ENCODE measurements at regions not wholly inside any gene's neighbourhood (a gene's known extent, or its start where the extent isn't known, plus 50 kb on each side); places are given as distances from the start of the nearest gene placed in this dataset.
"Not testable (repeated sequence)": the region's sequence is repeated elsewhere in the genome, so short reads cannot be mapped to it uniquely, and the experiment has no call there.

GRCh38 chr4:26048378-26048882 is 134.4 kb downstream of the SMIM20 start:
- peak; percentile 95 for DNase-seq

- peak; percentile 64 for DNase-seq
These were observed 134.9 kb downstream of the SMIM20 start for GRCh38 chr4:26048950-26049349.

- no peak for DNase-seq
These were observed 135.4 kb downstream of the SMIM20 start for GRCh38 chr4:26049447-26049846.

GRCh38 chr4:26050212-26050643 is 136.2 kb downstream of the SMIM20 start:
- DNase-seq = no peak

- DNase-seq = no peak
These were observed 136.7 kb downstream of the SMIM20 start for GRCh38 chr4:26050671-26051070.

GRCh38 chr4:26051240-26051639 is 137.2 kb downstream of the SMIM20 start:
- peak; percentile 68 for DNase-seq

GRCh38 chr4:26052663-26053541 is 138.9 kb downstream of the SMIM20 start:
- DNase-seq = no peak

GRCh38 chr4:26053761-26054160 is 139.7 kb downstream of the SMIM20 start:
- no peak for DNase-seq

GRCh38 chr4:26055855-26056254 is 141.8 kb downstream of the SMIM20 start:
- DNase-seq = no peak

- no peak for DNase-seq
These were observed 142.4 kb downstream of the SMIM20 start for GRCh38 chr4:26056406-26056805.

GRCh38 chr4:26057839-26058238 is 143.8 kb downstream of the SMIM20 start:
- not testable (repeated sequence) for DNase-seq

- DNase-seq = peak; percentile 40
These were observed 144.5 kb downstream of the SMIM20 start for GRCh38 chr4:26058537-26058936.

- DNase-seq = no peak
These were observed 145.6 kb downstream of the SMIM20 start for GRCh38 chr4:26059391-26060154.

- peak; percentile 29 for DNase-seq
These were observed 146.3 kb downstream of the SMIM20 start for GRCh38 chr4:26060286-26060685.

GRCh38 chr4:26061248-26061986 is 147.4 kb downstream of the SMIM20 start:
- DNase-seq = peak; percentile 25

GRCh38 chr4:26062215-26062614 is 148.2 kb downstream of the SMIM20 start:
- peak; percentile 30 for DNase-seq

GRCh38 chr4:26064009-26064408 is 150.0 kb downstream of the SMIM20 start:
- not testable (repeated sequence) for DNase-seq

- DNase-seq = no peak
These were observed 151.8 kb downstream of the SMIM20 start for GRCh38 chr4:26065833-26066232.

GRCh38 chr4:26067035-26067434 is 153.0 kb downstream of the SMIM20 start:
- no peak for DNase-seq

- DNase-seq = peak; percentile 35
These were observed 155.2 kb downstream of the SMIM20 start for GRCh38 chr4:26069218-26069617.

GRCh38 chr4:26071688-26072087 is 157.7 kb downstream of the SMIM20 start:
- DNase-seq = no peak

GRCh38 chr4:26073886-26074560 is 160.0 kb downstream of the SMIM20 start:
- DNase-seq = no peak
